ENCODE measurements at regions not wholly inside any gene's neighbourhood (a gene's known extent, or its start where the extent isn't known, plus 50 kb on each side); places are given as distances from the start of the nearest gene placed in this dataset.

DNA sequence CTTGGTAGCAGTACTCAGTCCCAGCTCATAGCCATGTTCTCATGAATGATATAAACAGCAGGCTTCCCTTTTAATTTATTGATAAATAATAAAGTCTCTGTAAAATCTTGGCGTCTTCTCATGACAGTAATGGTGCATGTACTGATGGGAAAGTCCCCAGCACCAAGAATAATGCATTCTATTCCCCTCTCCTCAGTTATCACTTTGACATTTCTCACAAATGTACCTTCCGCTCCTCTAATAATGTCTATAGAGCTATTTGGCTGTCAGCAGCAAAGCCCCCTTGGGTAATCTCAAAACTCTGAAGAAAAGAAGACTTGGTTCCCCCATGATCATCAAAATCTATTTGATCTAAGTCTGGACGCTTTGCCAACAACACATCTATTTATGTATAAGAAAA is 185.0 kb upstream of the SPTLC3 start:
- TF ChIP-seq SPI1 (IDR thresholded peaks at IDR 0.05; ENCODE audit: borderline replicate concordance, low read depth, low read length) (no peak), KLF6 (CRISPR knock-in tag; IDR thresholded peaks at IDR 0.05; ENCODE audit: borderline replicate concordance) (no peak), MXI1 (IDR thresholded peaks at IDR 0.05; ENCODE audit: low read depth, low read length) (no peak), STAG1 (CRISPR knock-in tag; IDR thresholded peaks at IDR 0.05; ENCODE audit: borderline replicate concordance) (no peak), EZH2 (IDR thresholded peaks at IDR 0.05; ENCODE audit: borderline replicate concordance, low read depth, low read length) (no peak), CREB1 (IDR thresholded peaks at IDR 0.05) (no peak), CREB1 (CRISPR knock-in tag; IDR thresholded peaks at IDR 0.05) (no peak), POLR2A (conservative IDR thresholded peaks at IDR 0.05) (no peak), MYNN (IDR thresholded peaks at IDR 0.05) (no peak), MYNN (CRISPR knock-in tag; IDR thresholded peaks at IDR 0.05) (no peak), JUN (IDR thresholded peaks at IDR 0.05; ENCODE audit: borderline replicate concordance, low read depth, low read length) (no peak), JUN (CRISPR knock-in tag; IDR thresholded peaks at IDR 0.05; ENCODE audit: borderline replicate concordance) (no peak)
- TF ChIP-seq, protein P1, sequence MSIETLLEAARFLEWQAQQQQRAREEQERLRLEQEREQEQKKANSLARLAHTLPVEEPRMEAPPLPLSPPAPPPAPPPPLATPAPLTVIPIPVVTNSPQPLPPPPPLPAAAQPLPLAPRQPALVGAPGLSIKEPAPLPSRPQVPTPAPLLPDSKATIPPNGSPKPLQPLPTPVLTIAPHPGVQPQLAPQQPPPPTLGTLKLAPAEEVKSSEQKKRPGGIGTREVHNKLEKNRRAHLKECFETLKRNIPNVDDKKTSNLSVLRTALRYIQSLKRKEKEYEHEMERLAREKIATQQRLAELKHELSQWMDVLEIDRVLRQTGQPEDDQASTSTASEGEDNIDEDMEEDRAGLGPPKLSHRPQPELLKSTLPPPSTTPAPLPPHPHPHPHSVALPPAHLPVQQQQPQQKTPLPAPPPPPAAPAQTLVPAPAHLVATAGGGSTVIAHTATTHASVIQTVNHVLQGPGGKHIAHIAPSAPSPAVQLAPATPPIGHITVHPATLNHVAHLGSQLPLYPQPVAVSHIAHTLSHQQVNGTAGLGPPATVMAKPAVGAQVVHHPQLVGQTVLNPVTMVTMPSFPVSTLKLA (conservative IDR thresholded peaks at IDR 0.05): no peak
- TF ChIP-seq, protein P2, sequence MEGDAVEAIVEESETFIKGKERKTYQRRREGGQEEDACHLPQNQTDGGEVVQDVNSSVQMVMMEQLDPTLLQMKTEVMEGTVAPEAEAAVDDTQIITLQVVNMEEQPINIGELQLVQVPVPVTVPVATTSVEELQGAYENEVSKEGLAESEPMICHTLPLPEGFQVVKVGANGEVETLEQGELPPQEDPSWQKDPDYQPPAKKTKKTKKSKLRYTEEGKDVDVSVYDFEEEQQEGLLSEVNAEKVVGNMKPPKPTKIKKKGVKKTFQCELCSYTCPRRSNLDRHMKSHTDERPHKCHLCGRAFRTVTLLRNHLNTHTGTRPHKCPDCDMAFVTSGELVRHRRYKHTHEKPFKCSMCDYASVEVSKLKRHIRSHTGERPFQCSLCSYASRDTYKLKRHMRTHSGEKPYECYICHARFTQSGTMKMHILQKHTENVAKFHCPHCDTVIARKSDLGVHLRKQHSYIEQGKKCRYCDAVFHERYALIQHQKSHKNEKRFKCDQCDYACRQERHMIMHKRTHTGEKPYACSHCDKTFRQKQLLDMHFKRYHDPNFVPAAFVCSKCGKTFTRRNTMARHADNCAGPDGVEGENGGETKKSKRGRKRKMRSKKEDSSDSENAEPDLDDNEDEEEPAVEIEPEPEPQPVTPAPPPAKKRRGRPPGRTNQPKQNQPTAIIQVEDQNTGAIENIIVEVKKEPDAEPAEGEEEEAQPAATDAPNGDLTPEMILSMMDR (IDR thresholded peaks at IDR 0.05 in 2 of 3, conservative IDR thresholded peaks at IDR 0.05 in 1 of 3; ENCODE audit: insufficient read depth in 2 of 3, low read depth in 1 of 3, low read length in 3 of 3): no peak
